Neural cell (in vitro differentiated cells): ENCODE measurements at regions not wholly inside any gene's neighbourhood (a gene's known extent, or its start where the extent isn't known, plus 50 kb on each side); places are given as distances from the start of the nearest gene placed in this dataset.

Experiments
- EZH2 ChIP-seq: fragments of 200-600, 300-800 bp; shearing (Covaris generic), sonication (generic); IDR thresholded peaks from 2 replicates; pipeline ENCODE4 v1.6.1; 2014; ENCODE audit warnings: antibody characterized with exemption, low read length, borderline replicate concordance, mild to moderate bottlenecking; ENCODE audit not compliant: insufficient read depth, poor library complexity, severe bottlenecking
- TAF1 ChIP-seq: IDR thresholded peaks from 2 replicates; pipeline ENCODE4 v1.6.1; 2012; ENCODE audit warnings: low read depth
- TF ChIP-seq, protein P1 (sequence below): fragments of 450-650 bp; IDR thresholded peaks from 2 replicates; pipeline ENCODE4 v1.5.1; 2014; ENCODE audit warnings: antibody characterized with exemption, mild to moderate bottlenecking, moderate library complexity; ENCODE audit not compliant: poor library complexity, severe bottlenecking
- TF ChIP-seq, protein P2 (sequence below): IDR thresholded peaks from 2 replicates; pipeline ENCODE4 v1.6.1; 2012; ENCODE audit warnings: borderline replicate concordance

DNA sequence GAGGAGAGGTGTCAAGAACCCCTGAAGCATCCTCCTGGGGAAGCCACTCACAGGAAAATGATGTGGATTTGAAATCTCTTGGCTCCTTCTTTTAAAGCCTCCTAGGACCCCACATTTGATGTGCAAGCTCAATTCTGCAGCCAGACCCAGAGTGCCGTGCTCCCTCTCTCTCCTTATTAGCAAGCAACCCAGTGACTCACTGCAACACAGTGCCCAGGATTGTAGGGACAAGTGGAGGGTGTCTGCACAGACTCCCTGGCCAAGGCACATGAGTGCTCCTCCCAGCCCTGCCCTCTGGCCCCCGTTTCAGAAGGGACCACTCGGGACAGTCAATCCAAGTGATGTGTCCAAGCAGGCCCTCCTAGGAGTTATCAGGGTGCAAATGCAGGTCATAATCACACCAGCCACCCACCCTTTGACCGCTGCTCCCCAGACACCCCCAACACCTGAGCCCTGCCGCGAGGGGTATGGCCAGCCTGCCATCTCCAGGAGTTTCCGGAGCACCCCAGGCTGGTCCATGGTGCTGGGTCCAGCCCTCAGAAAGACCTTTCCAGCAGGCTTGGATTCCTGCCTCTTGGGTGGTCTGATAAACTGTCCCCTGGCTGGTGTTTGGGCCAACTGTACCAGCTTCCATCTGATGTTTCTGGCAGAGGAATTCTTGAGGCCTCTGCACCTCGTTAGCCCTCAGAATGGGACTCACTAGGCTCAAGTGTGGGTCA lies 54.5 kb upstream of the CXCL12 start:
- TF ChIP-seq EZH2: no peak
- TF ChIP-seq, protein P1, sequence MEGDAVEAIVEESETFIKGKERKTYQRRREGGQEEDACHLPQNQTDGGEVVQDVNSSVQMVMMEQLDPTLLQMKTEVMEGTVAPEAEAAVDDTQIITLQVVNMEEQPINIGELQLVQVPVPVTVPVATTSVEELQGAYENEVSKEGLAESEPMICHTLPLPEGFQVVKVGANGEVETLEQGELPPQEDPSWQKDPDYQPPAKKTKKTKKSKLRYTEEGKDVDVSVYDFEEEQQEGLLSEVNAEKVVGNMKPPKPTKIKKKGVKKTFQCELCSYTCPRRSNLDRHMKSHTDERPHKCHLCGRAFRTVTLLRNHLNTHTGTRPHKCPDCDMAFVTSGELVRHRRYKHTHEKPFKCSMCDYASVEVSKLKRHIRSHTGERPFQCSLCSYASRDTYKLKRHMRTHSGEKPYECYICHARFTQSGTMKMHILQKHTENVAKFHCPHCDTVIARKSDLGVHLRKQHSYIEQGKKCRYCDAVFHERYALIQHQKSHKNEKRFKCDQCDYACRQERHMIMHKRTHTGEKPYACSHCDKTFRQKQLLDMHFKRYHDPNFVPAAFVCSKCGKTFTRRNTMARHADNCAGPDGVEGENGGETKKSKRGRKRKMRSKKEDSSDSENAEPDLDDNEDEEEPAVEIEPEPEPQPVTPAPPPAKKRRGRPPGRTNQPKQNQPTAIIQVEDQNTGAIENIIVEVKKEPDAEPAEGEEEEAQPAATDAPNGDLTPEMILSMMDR: no peak
- TF ChIP-seq, protein P2, sequence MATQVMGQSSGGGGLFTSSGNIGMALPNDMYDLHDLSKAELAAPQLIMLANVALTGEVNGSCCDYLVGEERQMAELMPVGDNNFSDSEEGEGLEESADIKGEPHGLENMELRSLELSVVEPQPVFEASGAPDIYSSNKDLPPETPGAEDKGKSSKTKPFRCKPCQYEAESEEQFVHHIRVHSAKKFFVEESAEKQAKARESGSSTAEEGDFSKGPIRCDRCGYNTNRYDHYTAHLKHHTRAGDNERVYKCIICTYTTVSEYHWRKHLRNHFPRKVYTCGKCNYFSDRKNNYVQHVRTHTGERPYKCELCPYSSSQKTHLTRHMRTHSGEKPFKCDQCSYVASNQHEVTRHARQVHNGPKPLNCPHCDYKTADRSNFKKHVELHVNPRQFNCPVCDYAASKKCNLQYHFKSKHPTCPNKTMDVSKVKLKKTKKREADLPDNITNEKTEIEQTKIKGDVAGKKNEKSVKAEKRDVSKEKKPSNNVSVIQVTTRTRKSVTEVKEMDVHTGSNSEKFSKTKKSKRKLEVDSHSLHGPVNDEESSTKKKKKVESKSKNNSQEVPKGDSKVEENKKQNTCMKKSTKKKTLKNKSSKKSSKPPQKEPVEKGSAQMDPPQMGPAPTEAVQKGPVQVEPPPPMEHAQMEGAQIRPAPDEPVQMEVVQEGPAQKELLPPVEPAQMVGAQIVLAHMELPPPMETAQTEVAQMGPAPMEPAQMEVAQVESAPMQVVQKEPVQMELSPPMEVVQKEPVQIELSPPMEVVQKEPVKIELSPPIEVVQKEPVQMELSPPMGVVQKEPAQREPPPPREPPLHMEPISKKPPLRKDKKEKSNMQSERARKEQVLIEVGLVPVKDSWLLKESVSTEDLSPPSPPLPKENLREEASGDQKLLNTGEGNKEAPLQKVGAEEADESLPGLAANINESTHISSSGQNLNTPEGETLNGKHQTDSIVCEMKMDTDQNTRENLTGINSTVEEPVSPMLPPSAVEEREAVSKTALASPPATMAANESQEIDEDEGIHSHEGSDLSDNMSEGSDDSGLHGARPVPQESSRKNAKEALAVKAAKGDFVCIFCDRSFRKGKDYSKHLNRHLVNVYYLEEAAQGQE: no peak
- TF ChIP-seq TAF1: no peak
